Progenitor cell of endocrine pancreas (in vitro differentiated cells): ENCODE measurements at regions not wholly inside any gene's neighbourhood (a gene's known extent, or its start where the extent isn't known, plus 50 kb on each side); places are given as distances from the start of the nearest gene placed in this dataset.

ENCODE experiments used
- DNase-seq: peaks from one replicate; pipeline ENCODE4 v3.0.0; 2021; ENCODE audit warnings: low spot score; ENCODE audit not compliant: unreplicated experiment
- H3K27ac Mint-ChIP-seq: 2 replicates; pipeline ENCODE4 v1.8.0; 2021; ENCODE audit warnings: mild to moderate bottlenecking, moderate library complexity, mixed read lengths
- H3K27me3 Mint-ChIP-seq: 2 replicates; pipeline ENCODE4 v1.8.0; 2021; ENCODE audit warnings: mixed read lengths
- H3K36me3 Mint-ChIP-seq: 2 replicates; pipeline ENCODE4 v1.8.0; 2022; ENCODE audit warnings: mixed read lengths; ENCODE audit not compliant: insufficient read depth
- H3K4me1 Mint-ChIP-seq: 2 replicates; pipeline ENCODE4 v1.8.0; 2021; ENCODE audit warnings: low read depth, mixed read lengths
- H3K4me3 Mint-ChIP-seq: 2 replicates; pipeline ENCODE4 v1.8.0; 2021; ENCODE audit warnings: low read depth, mild to moderate bottlenecking, moderate library complexity, mixed read lengths
- H3K9me3 Mint-ChIP-seq: 2 replicates; pipeline ENCODE4 v1.8.0; 2021; ENCODE audit warnings: low read depth, mixed read lengths
- CTCF ChIP-seq: fragments of 200-600 bp; sonication (generic); IDR thresholded peaks from one replicate; pipeline ENCODE4 v1.5.0; 2021; ENCODE audit warnings: antibody characterized with exemption, mild to moderate bottlenecking; ENCODE audit not compliant: unreplicated experiment

GRCh38 chr21:16620786-16621320, 891.1 kb downstream of the USP25 start:
- DNase-seq: no peak
- Mint-ChIP-seq H3K9me3 (peaks cover 14% of the 10 kb centered on the region), H3K4me3 (no peak overlapping the region), H3K27me3 (no peaks in the 10 kb centered on the region), H3K36me3 (peaks cover 8% of the 10 kb centered on the region), H3K4me1 (peaks cover 2% of the 10 kb centered on the region), H3K27ac (no peak overlapping the region)
- no peak for TF ChIP-seq CTCF

GRCh38 chr21:16624479-16625118, 888.2 kb upstream of the CXADR start:
- Mint-ChIP-seq H3K4me3 (no peak overlapping the region), H3K36me3 (peaks cover 2% of the 10 kb centered on the region), H3K27me3 (no peaks in the 10 kb centered on the region), H3K9me3 (peaks cover 3% of the 10 kb centered on the region), H3K4me1 (peaks cover 2% of the 10 kb centered on the region), H3K27ac (no peak overlapping the region)
- TF ChIP-seq CTCF: no peak
- DNase-seq: no peak

GRCh38 chr21:16625491-16625890, 887.4 kb upstream of the CXADR start:
- peaks cover 3% of the 10 kb centered on the region for H3K9me3 Mint-ChIP-seq
- H3K27me3 Mint-ChIP-seq: no peaks in the 10 kb centered on the region
- peaks cover 2% of the 10 kb centered on the region for H3K36me3 Mint-ChIP-seq
- H3K4me3 Mint-ChIP-seq: no peak overlapping the region
- TF ChIP-seq CTCF: no peak
- peaks cover 2% of the 10 kb centered on the region for H3K4me1 Mint-ChIP-seq
- DNase-seq: no peak
- no peak overlapping the region for H3K27ac Mint-ChIP-seq

GRCh38 chr21:16633831-16634459, 878.9 kb upstream of the CXADR start:
- Mint-ChIP-seq H3K27me3 (no peaks in the 10 kb centered on the region), H3K36me3 (no peaks in the 10 kb centered on the region), H3K27ac (no peak overlapping the region), H3K4me3 (no peak overlapping the region), H3K9me3 (peaks cover under 1% of the 10 kb centered on the region), H3K4me1 (peaks cover 1% of the 10 kb centered on the region)
- no peak for TF ChIP-seq CTCF
- DNase-seq: no peak

- no peak for TF ChIP-seq CTCF
- Mint-ChIP-seq H3K4me1 (peaks cover 1% of the 10 kb centered on the region), H3K36me3 (no peaks in the 10 kb centered on the region), H3K4me3 (no peak overlapping the region), H3K9me3 (peaks cover 6% of the 10 kb centered on the region), H3K27me3 (no peaks in the 10 kb centered on the region), H3K27ac (no peak overlapping the region)
- no peak for DNase-seq
Observed at GRCh38 chr21:16634515-16634914, 878.3 kb upstream of the CXADR start.
